ENCODE measurements at regions not wholly inside any gene's neighbourhood (a gene's known extent, or its start where the extent isn't known, plus 50 kb on each side); places are given as distances from the start of the nearest gene placed in this dataset.
"Not testable (repeated sequence)": the region's sequence is repeated elsewhere in the genome, so short reads cannot be mapped to it uniquely, and the experiment has no call there.

GRCh38 chr13:48883786-48884185 is 91.9 kb upstream of the FNDC3A start:
- DNase-seq (ENCODE audit: low read depth in 4 of 4, low spot score in 2 of 4): not testable (repeated sequence)

GRCh38 chr13:48885027-48885395 is 90.7 kb upstream of the FNDC3A start:
- no peak for DNase-seq (ENCODE audit: low read depth in 4 of 4, low spot score in 2 of 4)

GRCh38 chr13:48888613-48889012 is 87.1 kb upstream of the FNDC3A start:
- DNase-seq (ENCODE audit: low read depth in 4 of 4, low spot score in 2 of 4): no peak

GRCh38 chr13:48890391-48890790 is 85.3 kb upstream of the FNDC3A start:
- DNase-seq (ENCODE audit: low read depth in 4 of 4, low spot score in 2 of 4): no peak

GRCh38 chr13:48891586-48891985 is 84.1 kb upstream of the FNDC3A start:
- no peak for DNase-seq (ENCODE audit: low read depth in 4 of 4, low spot score in 2 of 4)

- no peak for DNase-seq (ENCODE audit: low read depth in 4 of 4, low spot score in 2 of 4)
Measured at GRCh38 chr13:48892053-48892687, 83.5 kb upstream of the FNDC3A start.

GRCh38 chr13:48892688-48893075 is 83.0 kb upstream of the FNDC3A start:
- no peak for DNase-seq (ENCODE audit: low read depth in 4 of 4, low spot score in 2 of 4)

GRCh38 chr13:48896312-48896711 is 79.4 kb upstream of the FNDC3A start:
- DNase-seq (ENCODE audit: low read depth in 4 of 4, low spot score in 2 of 4): no peak

GRCh38 chr13:48901781-48902180 is 73.9 kb upstream of the FNDC3A start:
- no peak for DNase-seq (ENCODE audit: low read depth in 4 of 4, low spot score in 2 of 4)

GRCh38 chr13:48902368-48902767 is 73.3 kb upstream of the FNDC3A start:
- no peak for DNase-seq (ENCODE audit: low read depth in 4 of 4, low spot score in 2 of 4)

GRCh38 chr13:48904668-48905290 is 70.9 kb upstream of the FNDC3A start:
- DNase-seq (ENCODE audit: low read depth in 4 of 4, low spot score in 2 of 4): no peak

GRCh38 chr13:48906200-48906599 is 69.5 kb upstream of the FNDC3A start:
- no peak for DNase-seq (ENCODE audit: low read depth in 4 of 4, low spot score in 2 of 4)

GRCh38 chr13:48908381-48909055 is 67.2 kb upstream of the FNDC3A start:
- DNase-seq (ENCODE audit: low read depth in 4 of 4, low spot score in 2 of 4): no peak

GRCh38 chr13:48909056-48909389 is 66.7 kb upstream of the FNDC3A start:
- DNase-seq (ENCODE audit: low read depth in 4 of 4, low spot score in 2 of 4): no peak

GRCh38 chr13:48910686-48911085 is 65.0 kb upstream of the FNDC3A start:
- DNase-seq (ENCODE audit: low read depth in 4 of 4, low spot score in 2 of 4): no peak

GRCh38 chr13:48919751-48920150 is 56.0 kb upstream of the FNDC3A start:
- DNase-seq (ENCODE audit: low read depth in 4 of 4, low spot score in 2 of 4): no peak

- DNase-seq (ENCODE audit: low read depth in 4 of 4, low spot score in 2 of 4): no peak
Measured at GRCh38 chr13:48920730-48921129, 55.0 kb upstream of the FNDC3A start.

GRCh38 chr13:48923376-48923775 is 52.3 kb upstream of the FNDC3A start:
- DNase-seq (ENCODE audit: low read depth in 4 of 4, low spot score in 2 of 4): no peak

- no peak for DNase-seq (ENCODE audit: low read depth in 4 of 4, low spot score in 2 of 4)
Measured at GRCh38 chr13:48925001-48925400, 50.7 kb upstream of the FNDC3A start.
